ENCODE measurements at regions not wholly inside any gene's neighbourhood (a gene's known extent, or its start where the extent isn't known, plus 50 kb on each side); places are given as distances from the start of the nearest gene placed in this dataset.

- no peak for DNase-seq (ENCODE audit: low read depth, low spot score)
- BruUV-seq (replicated peaks), result no TSS peak
- Histone ChIP-seq H4K20me1 (ENCODE audit: control insufficient read depth, insufficient read depth) (no peaks in the 10 kb centered on the region), H3K27ac (ENCODE audit: control insufficient read depth, insufficient read depth) (no peak overlapping the region), H3K79me2 (ENCODE audit: control insufficient read depth, insufficient read depth, low read length) (no peaks in the 10 kb centered on the region), H2AFZ (ENCODE audit: control insufficient read depth, low read depth, low read length) (no peak overlapping the region), H3K4me1 (ENCODE audit: control insufficient read depth, insufficient read depth, low read length) (no peaks in the 10 kb centered on the region), H3K9me3 (replicated peaks; ENCODE audit: control insufficient read depth, insufficient read depth, low read length) (no peaks in the 10 kb centered on the region), H3K27me3 (replicated peaks in 1 of 2; ENCODE audit: control insufficient read depth in 2 of 2, insufficient read depth in 2 of 2, low read length in 1 of 2) (no peaks in the 10 kb centered on the region; a peak in 1 of 4 replicates), H3K36me3 (ENCODE audit: control insufficient read depth in 2 of 2, insufficient read depth in 2 of 2, low read length in 1 of 2) (no peaks in the 10 kb centered on the region), H3K9ac (ENCODE audit: control insufficient read depth, insufficient read depth, low read length) (no peak overlapping the region), H3K4me3 (no peak overlapping the region), H3K4me2 (ENCODE audit: control insufficient read depth, insufficient read depth) (no peak overlapping the region)
- ATAC-seq, result no peak
- intact Hi-C loops (cut with micrococcal nuclease; ENCODE audit: unreplicated experiment) (no loop called here), in situ Hi-C loops (cut with MboI) (no loop called here)
- TF ChIP-seq KDM1A (IDR thresholded peaks at IDR 0.05; ENCODE audit: borderline replicate concordance) (no peak), ZNF687 (IDR thresholded peaks at IDR 0.05) (no peak), RFX5 (IDR thresholded peaks at IDR 0.05; ENCODE audit: low read depth, low read length) (no peak), NR2C1 (IDR thresholded peaks at IDR 0.05) (no peak), LARP7 (IDR thresholded peaks at IDR 0.05) (no peak)
- POLR2A ChIA-PET, result no interaction called here
- SMC1A ChIA-PET (ENCODE audit: uncharacterized antibody, unreplicated experiment), result interaction anchor here (1.1 to 1.2 kb wide), 2 partner anchors 11 to 24 kb away, joined by 3 read pairs; no protein-coding TSS in a partner anchor
- RAD21 ChIA-PET (ENCODE audit: unreplicated experiment), result no interaction called here
- CTCF ChIA-PET, result no interaction called here
- FAIRE-seq, result no peak
- 28% methylated on average over 1 of the region's 1 CpG for WGBS (ENCODE audit: insufficient coverage, insufficient replicate concordance, low lambda C conversion rate, missing lambda C conversion rate)
Measured at GRCh38 chr1:88204612-88205167, 479.4 kb upstream of the PKN2 start.

All from GM12878 (cell line).